ENCODE measurements at regions not wholly inside any gene's neighbourhood (a gene's known extent, or its start where the extent isn't known, plus 50 kb on each side); places are given as distances from the start of the nearest gene placed in this dataset.

DNA sequence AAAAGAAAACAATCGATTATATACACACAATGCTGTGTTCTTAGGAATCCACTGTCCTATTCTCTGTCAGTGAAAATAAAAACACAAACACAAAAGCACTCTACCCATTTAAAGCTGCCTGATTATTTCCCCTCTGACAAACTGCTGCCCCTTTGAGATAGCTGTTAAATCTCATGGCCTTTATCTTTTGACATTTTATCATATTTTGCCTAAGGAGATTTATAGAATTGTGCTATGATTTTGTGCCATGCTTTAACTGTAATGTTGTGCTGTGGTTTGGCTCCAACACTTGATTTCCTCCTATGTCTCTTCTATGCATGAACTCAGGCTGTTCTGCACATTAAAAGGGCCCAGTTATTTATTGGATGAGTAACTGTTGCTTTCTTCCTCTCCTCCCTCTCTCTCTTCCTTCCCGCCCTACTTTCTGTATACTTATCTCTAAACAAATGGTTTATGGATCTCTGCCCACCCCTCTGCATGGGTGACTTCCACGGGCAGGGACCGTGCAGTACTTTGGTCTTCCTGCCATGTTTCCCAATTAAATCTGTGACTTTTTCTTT is 1096.6 kb downstream of the TSN start:
- TF ChIP-seq, protein P1, sequence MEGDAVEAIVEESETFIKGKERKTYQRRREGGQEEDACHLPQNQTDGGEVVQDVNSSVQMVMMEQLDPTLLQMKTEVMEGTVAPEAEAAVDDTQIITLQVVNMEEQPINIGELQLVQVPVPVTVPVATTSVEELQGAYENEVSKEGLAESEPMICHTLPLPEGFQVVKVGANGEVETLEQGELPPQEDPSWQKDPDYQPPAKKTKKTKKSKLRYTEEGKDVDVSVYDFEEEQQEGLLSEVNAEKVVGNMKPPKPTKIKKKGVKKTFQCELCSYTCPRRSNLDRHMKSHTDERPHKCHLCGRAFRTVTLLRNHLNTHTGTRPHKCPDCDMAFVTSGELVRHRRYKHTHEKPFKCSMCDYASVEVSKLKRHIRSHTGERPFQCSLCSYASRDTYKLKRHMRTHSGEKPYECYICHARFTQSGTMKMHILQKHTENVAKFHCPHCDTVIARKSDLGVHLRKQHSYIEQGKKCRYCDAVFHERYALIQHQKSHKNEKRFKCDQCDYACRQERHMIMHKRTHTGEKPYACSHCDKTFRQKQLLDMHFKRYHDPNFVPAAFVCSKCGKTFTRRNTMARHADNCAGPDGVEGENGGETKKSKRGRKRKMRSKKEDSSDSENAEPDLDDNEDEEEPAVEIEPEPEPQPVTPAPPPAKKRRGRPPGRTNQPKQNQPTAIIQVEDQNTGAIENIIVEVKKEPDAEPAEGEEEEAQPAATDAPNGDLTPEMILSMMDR (IDR thresholded peaks at IDR 0.05), result no peak
- no peak for TF ChIP-seq POLR2A (IDR thresholded peaks at IDR 0.05)

All from body of pancreas (tissue), 4 donors.